ENCODE measurements at regions not wholly inside any gene's neighbourhood (a gene's known extent, or its start where the extent isn't known, plus 50 kb on each side); places are given as distances from the start of the nearest gene placed in this dataset.

DNA sequence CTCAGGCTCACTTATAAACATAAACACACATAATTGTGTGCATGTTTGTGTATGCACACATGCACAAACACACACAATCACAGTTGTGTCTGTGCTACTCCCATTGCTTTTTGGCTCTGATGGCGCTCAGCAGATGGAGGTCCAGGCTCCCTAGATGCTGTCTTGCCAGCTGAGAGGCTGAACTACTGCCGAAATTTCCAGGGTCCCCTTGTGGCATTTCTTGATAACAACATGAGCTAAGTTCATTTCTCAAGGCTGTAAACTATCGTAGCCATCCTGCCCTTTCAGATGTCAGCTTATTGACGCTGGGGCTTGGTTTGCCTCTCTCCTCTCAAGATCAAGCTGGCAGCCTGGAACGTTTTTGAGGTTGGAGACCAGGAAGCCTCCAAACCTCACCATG is 80.1 kb upstream of the ADRA1D start:
- TF ChIP-seq, protein P1, sequence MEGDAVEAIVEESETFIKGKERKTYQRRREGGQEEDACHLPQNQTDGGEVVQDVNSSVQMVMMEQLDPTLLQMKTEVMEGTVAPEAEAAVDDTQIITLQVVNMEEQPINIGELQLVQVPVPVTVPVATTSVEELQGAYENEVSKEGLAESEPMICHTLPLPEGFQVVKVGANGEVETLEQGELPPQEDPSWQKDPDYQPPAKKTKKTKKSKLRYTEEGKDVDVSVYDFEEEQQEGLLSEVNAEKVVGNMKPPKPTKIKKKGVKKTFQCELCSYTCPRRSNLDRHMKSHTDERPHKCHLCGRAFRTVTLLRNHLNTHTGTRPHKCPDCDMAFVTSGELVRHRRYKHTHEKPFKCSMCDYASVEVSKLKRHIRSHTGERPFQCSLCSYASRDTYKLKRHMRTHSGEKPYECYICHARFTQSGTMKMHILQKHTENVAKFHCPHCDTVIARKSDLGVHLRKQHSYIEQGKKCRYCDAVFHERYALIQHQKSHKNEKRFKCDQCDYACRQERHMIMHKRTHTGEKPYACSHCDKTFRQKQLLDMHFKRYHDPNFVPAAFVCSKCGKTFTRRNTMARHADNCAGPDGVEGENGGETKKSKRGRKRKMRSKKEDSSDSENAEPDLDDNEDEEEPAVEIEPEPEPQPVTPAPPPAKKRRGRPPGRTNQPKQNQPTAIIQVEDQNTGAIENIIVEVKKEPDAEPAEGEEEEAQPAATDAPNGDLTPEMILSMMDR (IDR thresholded peaks at IDR 0.05; ENCODE audit: insufficient read depth, low read length, poor library complexity, severe bottlenecking), result no peak
- TF ChIP-seq EZH2phosphoT487 (conservative IDR thresholded peaks at IDR 0.05; ENCODE audit: low read length), result no peak

Data from SU-DHL-6 (cell line).